ENCODE measurements at regions not wholly inside any gene's neighbourhood (a gene's known extent, or its start where the extent isn't known, plus 50 kb on each side); places are given as distances from the start of the nearest gene placed in this dataset.
"Not testable (repeated sequence)": the region's sequence is repeated elsewhere in the genome, so short reads cannot be mapped to it uniquely, and the experiment has no call there.

DNA sequence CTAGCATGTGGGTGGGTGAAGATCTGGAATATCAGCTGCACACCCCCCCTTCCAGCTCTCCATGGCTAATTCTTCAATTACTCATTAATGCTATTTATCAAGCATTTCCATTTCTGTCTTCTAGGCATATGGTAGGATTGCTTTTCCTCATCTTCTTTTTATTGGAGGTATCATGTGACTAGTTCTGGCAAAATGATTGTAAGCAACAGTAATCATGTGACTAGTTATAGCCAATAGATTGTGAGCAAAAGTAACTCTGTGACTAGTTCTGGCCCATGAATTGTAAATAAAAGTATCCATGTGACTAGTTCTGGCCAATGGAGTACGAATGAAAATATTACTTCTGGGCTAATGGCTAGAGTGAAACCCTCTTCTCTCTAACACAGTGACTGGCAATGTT is 107.0 kb upstream of the TMEM132E start:
- no peak for DNase-seq

GRCh38 chr17:34471278-34471677 is 108.1 kb upstream of the TMEM132E start:
- DNase-seq, result not testable (repeated sequence)

- DNase-seq, result no peak
Observed at GRCh38 chr17:34465789-34466188, 102.8 kb upstream of the CCL1 start.

GRCh38 chr17:34464812-34465211 is 101.8 kb upstream of the CCL1 start:
- no peak for DNase-seq

DNA sequence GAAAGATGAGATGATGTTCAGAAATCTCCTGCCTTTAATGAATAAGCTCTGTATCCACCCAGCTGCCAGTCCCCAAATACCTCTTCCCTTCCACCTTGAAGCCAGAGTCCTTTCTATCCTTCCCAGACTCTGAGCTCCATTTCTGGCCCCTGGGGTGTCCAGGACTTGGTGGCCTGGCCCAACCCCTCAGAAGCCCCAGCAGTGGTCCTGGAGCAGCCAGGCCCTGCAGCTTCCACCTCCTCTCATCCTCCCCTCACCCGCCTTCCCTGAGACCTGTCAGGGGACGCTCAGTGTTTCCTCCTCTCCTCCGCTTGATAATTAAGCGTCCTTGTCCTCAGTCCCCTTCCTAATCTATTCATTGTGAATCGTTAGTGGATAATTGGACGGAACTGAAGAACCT is 95.2 kb upstream of the CCL1 start:
- DNase-seq, result no peak

DNA sequence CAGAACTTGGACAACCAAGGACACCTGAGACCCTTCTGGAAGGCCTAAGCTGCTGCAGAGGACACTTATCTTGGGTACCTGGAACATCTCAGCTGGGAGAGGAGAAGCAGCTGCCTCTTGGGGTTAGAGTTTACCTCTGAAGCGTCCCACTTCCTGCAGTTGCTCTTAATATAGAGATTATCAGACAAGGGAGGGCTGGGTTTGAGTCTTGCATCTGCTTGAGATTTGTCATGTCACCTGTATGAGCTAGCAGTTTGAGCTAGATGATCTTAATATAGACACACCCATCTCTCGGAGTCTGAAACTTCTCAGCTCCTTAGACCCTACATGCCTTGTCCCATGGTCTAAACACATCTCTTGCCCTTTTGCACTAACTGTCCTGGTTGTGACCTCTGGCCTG is 93.1 kb upstream of the CCL1 start:
- no peak for DNase-seq

GRCh38 chr17:34452769-34453168 is 89.7 kb upstream of the CCL1 start:
- no peak for DNase-seq

- DNase-seq, result no peak
Observed at GRCh38 chr17:34451313-34451712, 88.3 kb upstream of the CCL1 start.

- DNase-seq, result no peak
Observed at GRCh38 chr17:34447406-34447805, 84.4 kb upstream of the CCL1 start.

- no peak for DNase-seq
Observed at GRCh38 chr17:34445101-34445500, 82.1 kb upstream of the CCL1 start.

- no peak for DNase-seq
Observed at GRCh38 chr17:34443619-34444469, 80.8 kb upstream of the CCL1 start.

DNA sequence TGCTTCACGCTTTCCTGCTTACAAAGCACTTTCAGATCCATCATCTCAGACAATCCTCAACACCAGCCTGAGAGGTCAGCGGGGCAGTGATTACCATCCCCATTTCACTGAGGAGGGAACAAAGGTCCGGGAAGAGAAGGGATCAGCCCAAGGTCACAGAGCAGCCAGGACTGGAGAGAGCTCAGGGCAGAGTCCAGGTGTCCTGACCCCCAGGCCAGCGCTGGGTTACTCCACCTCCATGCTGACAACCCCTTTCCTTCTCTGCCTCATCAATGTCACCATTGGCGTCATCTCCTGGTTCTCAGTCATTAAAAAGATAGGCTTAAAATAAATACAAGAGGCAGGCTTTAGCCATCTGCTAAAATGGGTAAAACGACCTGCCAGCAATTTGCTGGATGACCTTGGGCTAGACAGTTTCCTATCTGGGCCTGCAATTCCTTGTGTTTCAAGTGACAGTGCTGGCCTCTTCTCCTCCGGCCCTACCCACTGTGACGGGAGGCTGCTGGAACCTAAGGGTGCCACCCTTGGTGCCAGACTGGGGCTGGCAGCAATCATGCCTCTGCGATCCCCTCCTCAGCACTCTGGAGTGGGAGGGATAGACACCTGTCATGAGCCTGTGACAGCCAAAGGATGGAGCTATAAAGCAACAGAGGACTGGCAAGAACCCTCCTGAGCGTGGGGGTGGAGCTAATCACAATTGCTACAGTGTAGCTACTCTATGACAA is 79.5 kb upstream of the CCL1 start:
- no peak for DNase-seq

- no peak for DNase-seq
Observed at GRCh38 chr17:34437188-34437587, 74.2 kb upstream of the CCL1 start.

DNA sequence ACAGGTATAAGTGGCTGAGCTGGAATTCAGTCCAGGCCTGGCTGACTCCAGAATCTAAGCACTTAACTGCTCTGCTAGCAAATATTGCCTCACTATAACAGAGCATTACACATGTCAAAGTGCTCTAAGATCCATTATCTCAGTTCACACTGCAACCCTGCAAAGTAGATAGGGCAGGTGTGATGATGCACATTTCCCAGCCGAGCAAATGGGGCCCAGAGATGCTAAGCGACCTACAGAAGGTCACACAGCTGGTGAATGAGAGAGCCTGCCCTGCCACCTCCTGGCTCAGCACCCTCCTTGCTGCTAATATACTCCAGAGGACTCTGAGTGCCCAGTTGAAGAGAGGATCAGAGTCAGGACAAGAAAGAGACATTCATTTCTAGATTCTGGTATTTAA is 73.6 kb upstream of the CCL1 start:
- DNase-seq, result no peak

GRCh38 chr17:34435182-34435928 is 72.3 kb upstream of the CCL1 start:
- DNase-seq, result no peak

DNA sequence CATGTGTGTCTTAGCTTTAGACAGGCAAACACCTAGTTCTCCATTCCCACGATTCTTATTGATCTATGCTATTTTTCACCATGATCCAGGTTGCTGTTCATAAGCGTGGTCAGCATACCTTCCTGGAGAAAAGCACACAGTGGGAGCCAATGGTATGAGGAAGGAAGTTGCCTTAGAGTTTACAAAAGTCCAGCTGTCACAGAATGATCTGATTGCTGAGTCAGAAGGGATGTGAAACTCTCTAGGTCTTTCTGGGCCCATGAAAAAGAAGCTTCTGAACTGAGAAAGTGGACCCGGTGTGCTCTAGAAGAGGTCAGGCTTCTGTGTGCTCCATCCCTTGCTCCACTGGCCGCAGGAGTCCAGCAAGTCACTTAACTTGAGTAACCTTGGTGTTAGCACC is 71.0 kb upstream of the CCL1 start:
- DNase-seq, result no peak

DNA sequence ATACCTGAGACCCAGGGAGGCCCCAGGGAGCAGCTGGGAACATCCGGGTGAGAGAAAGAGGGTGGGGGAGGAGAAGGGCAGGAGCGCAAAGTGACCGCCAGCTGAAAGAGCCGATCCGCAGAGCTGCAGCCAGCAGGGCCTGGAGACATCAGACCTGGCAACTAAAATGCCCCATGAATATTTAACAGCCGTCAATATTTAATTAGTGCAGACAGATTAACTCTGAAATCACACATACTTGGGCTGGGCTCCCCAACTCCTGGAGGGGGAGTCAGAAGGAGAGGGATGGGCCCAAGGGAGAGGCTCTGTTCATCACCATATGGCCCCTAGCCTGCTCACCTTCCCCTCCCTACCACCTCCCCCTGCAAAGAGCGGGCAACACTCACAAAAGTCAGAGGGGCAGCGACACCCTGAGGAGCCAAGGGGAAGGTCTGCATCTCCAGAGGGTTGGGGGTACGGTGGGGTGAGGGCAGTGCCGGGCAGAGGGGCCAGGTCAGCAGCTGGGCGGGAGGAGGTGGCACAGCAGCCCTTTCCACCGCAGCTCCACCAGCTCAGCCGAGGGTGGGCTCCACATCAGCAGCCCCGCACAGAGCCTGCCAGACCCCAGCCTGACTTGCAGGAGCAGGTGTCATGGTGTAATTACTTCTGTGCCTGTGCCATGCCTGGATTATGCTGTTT is 61.9 kb upstream of the CCL1 start:
- no peak for DNase-seq

GRCh38 chr17:34423978-34424813 is 61.2 kb upstream of the CCL1 start:
- DNase-seq, result no peak

DNA sequence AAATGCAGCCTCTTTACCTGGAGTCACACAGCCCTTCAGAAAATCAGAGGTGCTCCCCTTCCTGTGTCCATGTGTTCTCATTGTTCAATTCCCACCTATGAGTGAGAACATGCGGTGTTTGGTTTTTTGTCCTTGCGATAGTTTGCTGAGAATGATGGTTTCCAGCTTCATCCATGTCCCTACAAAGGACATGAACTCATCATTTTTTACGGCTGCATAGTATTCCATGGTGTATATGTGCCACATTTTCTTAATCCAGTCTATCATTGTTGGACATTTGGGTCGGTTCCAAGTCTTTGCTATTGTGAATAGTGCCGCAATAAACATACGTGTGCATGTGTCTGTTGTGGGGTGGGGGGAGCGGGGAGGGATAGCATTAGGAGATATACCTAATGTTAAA is 60.3 kb upstream of the CCL1 start:
- DNase-seq, result not testable (repeated sequence)

DNA sequence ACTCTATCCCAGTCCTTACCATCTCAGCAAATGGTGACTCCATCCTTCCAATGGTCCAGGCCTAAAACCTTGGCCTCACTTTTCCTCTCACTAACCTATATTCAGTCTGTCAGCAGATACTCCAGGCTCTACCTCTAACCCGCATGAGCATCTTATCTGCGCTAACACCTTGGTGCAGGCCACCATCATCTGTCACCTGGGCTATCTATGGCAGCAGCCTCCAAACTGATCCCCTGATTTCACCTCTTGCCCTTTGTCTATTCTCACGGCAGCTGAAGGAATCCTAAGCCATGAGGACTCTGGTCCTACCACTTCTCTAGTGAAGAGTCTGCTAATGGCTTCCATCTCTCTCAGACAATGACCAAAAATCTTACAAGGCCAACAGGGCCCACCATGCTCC is 57.9 kb upstream of the CCL1 start:
- no peak for DNase-seq

DNA sequence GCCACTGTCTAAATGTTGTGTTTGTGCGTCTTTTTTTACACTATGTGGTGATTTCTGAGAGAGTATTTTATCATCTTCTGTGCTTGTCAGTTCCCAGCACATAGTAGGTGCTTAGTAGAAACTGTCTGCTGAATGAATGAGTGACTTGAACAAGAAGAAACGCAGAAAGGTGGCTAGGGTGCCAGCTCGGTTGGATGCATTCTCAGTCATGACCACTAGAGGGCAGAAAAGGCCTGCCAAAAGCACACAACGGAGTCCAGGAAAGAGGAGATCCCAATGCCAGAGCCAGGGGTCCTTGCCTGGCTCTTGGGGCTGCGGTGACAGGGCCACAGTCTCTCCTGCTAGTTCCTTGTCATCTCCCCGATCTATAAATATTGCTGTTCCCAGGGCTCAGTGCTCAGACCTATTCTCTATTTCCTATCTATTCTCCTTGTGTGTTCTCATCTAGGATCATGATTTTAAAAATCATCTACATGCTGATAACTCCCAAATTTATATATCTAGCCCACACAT is 57.3 kb upstream of the CCL1 start:
- DNase-seq, result peak; percentile 34

DNA sequence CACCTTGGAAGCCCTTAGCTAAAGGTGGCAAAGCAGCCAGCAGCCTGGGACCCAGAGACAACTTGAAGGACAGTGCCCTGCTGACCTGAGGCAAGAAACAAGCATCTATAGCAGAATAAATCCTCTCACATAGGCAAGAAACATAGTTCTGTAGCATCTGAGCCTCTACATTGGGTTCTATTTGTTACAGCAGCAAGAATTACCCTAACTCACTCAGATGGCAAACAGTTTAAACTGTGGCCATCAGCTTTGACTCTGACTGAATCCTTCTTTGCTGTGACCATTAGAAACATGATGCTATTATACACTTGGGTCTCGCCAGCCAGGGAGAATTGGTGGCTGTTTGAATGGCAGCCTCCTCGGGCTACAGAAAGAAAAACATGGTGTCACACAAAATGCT is 53.1 kb upstream of the CCL1 start:
- no peak for DNase-seq

All from NCI-H1417 treated with DMSO at 0.1 percent for 48 hours (cell line).